Cardiac fibroblast (primary cell): ENCODE measurements at regions not wholly inside any gene's neighbourhood (a gene's known extent, or its start where the extent isn't known, plus 50 kb on each side); places are given as distances from the start of the nearest gene placed in this dataset.

ENCODE experiments used
- DNase-seq, 2 donors: peaks; one replicate each; pipeline versions ENCODE4 v3.0.0 to v3.0.0-alpha.2; 2010; ENCODE audit warnings: low read depth in 2 of 2
- H3K4me3 ChIP-seq, 2 donors: replicated peaks in 1 of 2; 1 replicate in 1 of 2; 2 replicates in 1 of 2; pipeline ENCODE4 v1.5.1; 2011; ENCODE audit warnings: low read depth in 2 of 2, low read length in 2 of 2, mild to moderate bottlenecking in 2 of 2, moderate library complexity in 1 of 2
- CTCF ChIP-seq: IDR thresholded peaks from one replicate; pipeline ENCODE4 v1.5.1; 2011; ENCODE audit warnings: low read depth, mild to moderate bottlenecking, low read length, inconsistent platforms

- no peak overlapping the region for H3K4me3 ChIP-seq
- TF ChIP-seq CTCF: no peak
- DNase-seq: no peak
These were observed 430.4 kb upstream of the CCDC54 start for GRCh38 chr3:106946866-106947265.

- no peak for TF ChIP-seq CTCF
- DNase-seq: peak; percentile 12 to 28
- no peak overlapping the region for H3K4me3 ChIP-seq
These were observed 420.2 kb upstream of the CCDC54 start for GRCh38 chr3:106957029-106957428.

GRCh38 chr3:106962993-106963392 lies 414.2 kb upstream of the CCDC54 start:
- DNase-seq: no peak
- no peak overlapping the region for H3K4me3 ChIP-seq
- no peak for TF ChIP-seq CTCF

- H3K4me3 ChIP-seq: no peak overlapping the region
- DNase-seq: peak; percentile 31 to 74
- TF ChIP-seq CTCF: no peak
These were observed 413.8 kb upstream of the CCDC54 start for GRCh38 chr3:106963442-106963841.

GRCh38 chr3:106965307-106965706 lies 411.9 kb upstream of the CCDC54 start:
- TF ChIP-seq CTCF: no peak
- no peak overlapping the region for H3K4me3 ChIP-seq
- DNase-seq: no peak

GRCh38 chr3:106969596-106969995 lies 407.6 kb upstream of the CCDC54 start:
- no peak for TF ChIP-seq CTCF
- DNase-seq: no peak
- no peak overlapping the region for H3K4me3 ChIP-seq

GRCh38 chr3:106981392-106981791 lies 395.8 kb upstream of the CCDC54 start:
- no peak overlapping the region for H3K4me3 ChIP-seq
- DNase-seq: no peak
- no peak for TF ChIP-seq CTCF
